GM19468 (cell line): ENCODE measurements at regions not wholly inside any gene's neighbourhood (a gene's known extent, or its start where the extent isn't known, plus 50 kb on each side); places are given as distances from the start of the nearest gene placed in this dataset.

Source experiments
- ATAC-seq: cut with Tn5 transposase; IDR thresholded peaks from one replicate; pipeline ENCODE4 v1.9.1; 2021; ENCODE audit warnings: mild to moderate bottlenecking, moderate library complexity, moderate number of reproducible peaks; ENCODE audit not compliant: unreplicated experiment; ENCODE audit errors: extremely low read depth

DNA sequence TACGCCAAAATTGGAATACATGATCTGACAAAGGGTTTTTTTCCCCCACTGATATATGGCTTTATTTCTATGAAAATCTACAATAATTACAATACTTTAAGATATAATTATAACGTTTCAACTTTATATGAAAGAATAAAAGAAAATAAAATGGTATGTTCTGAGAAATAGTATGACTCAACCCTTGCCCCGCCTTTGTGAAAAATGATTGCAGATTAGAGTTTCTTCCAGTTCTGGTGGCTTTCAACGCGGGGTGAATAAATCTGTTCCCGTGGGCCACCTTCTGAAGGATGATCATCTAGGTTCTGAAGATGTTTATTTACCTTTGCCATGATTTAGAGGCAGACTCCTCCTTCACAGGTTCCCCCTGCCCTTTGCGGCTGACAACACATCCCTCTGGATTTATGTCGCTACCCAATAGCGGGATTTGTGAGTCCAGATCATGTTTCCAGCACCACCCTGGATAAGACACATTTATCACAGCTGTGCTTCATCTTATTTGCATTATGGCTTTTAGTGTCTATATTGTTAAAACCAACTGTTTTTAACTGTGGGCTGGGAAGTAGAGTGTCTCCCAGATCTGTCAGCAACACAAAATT, 607.0 kb upstream of the KIRREL3 start:
- ATAC-seq: no peak

GRCh38 chr11:127601578-127601977, 601.0 kb upstream of the KIRREL3 start:
- no peak for ATAC-seq

DNA sequence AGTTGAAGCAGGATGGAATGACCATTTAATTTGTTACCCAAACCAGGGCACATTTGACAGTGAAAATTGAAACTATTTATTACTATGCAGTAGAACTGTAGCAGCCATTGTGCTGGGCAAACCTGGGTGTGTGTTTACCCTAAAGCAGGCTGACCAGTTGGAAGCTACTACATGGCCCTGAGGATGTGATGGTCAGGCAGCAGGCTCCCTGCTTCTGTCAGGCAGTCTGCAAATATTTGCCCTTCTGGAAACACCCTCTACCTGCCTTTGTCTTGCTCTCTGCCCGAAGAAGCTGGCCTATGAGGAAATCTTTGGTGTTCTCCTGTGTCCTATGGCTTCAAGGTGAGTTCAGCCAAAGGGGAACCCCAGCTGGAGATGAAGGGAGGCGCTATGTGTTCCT, 600.1 kb upstream of the KIRREL3 start:
- no peak for ATAC-seq

GRCh38 chr11:127598476-127598875, 597.9 kb upstream of the KIRREL3 start:
- no peak for ATAC-seq

- no peak for ATAC-seq
Observed at GRCh38 chr11:127596433-127596832, 595.9 kb upstream of the KIRREL3 start.

DNA sequence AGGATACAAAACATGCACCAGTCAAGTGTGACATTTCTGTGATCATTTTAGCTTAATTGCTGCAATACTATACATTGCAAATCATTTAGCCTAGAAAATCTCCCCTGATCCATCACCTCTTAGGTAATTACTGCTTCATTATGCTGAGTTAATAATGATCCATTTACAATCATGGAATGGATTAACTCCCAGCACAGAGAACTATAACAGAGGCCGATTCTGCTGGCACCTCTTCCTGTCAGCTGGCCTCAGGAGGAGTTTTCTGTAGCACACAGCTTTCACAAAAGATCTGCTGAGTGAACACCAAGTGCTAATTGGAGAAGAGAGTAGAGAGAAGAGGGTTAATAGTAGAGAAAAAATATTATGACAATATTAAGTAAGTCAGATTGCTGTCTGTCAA, 591.8 kb upstream of the KIRREL3 start:
- ATAC-seq: no peak

GRCh38 chr11:127590314-127590713, 589.7 kb upstream of the KIRREL3 start:
- ATAC-seq: no peak

GRCh38 chr11:127588431-127588830, 587.9 kb upstream of the KIRREL3 start:
- ATAC-seq: no peak

- no peak for ATAC-seq
Observed at GRCh38 chr11:127587511-127587910, 586.9 kb upstream of the KIRREL3 start.

DNA sequence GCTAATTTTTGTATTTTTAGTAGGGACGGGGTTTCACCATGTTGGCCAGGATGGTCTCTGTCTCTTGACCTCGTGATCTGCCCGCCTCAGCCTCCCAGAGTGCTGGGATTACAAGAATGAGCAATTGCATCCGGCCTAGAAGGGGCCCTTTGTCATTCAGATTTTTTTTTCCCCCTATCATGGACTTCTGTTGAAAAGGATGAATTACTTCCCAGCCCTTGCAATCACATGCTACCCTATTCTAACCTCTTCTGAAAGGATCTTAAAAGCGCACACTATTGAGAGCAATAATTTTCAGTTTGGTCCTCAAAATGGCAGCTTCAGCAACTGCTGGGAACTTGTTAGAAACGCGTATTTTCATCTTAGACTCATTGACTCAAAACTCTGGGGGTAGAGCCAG, 575.6 kb upstream of the KIRREL3 start:
- ATAC-seq: no peak

- no peak for ATAC-seq
Observed at GRCh38 chr11:127574478-127574877, 573.9 kb upstream of the KIRREL3 start.

DNA sequence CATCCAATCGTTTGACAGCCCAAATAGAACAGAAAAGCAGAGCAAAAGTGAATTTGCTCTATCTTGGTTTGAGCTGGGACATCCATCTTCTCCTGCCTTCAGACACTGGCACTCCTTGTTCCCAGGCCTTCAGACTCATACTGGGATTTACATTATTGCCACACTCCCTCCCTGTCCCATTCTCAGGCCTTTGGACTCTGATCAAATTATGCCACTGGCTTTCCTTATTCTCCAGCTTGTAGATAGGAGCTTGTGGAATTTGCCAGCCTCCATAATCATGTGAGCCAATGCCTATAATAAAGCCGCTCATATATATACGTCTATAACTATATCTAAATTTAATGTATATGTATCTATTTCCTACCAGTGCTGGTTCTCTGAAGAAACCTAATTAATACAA, 568.3 kb upstream of the KIRREL3 start:
- ATAC-seq: no peak

GRCh38 chr11:127567237-127567932, 566.8 kb upstream of the KIRREL3 start:
- no peak for ATAC-seq

- no peak for ATAC-seq
Observed at GRCh38 chr11:127564810-127565209, 564.2 kb upstream of the KIRREL3 start.

GRCh38 chr11:127559978-127560377, 559.4 kb upstream of the KIRREL3 start:
- no peak for ATAC-seq

GRCh38 chr11:127552446-127552845, 551.9 kb upstream of the KIRREL3 start:
- no peak for ATAC-seq

DNA sequence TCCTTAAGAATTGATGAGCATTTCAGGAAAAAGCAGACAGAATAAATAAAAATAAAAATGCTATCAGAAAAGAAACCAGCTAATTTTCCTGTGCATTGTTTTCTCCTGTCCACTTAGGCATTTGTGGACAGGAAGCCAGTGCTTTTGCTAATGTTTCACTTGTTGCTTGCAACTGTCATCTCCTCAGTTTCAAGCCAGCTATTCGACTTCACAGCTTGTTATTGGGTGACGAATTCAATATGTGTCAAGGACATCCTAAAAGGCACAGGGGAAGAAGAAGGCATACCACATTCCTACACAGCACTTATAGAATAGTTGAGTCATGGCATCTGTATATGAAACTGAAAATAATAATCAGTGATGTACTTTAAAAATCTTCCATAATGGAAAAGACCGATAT, 530.6 kb upstream of the KIRREL3 start:
- ATAC-seq: no peak

DNA sequence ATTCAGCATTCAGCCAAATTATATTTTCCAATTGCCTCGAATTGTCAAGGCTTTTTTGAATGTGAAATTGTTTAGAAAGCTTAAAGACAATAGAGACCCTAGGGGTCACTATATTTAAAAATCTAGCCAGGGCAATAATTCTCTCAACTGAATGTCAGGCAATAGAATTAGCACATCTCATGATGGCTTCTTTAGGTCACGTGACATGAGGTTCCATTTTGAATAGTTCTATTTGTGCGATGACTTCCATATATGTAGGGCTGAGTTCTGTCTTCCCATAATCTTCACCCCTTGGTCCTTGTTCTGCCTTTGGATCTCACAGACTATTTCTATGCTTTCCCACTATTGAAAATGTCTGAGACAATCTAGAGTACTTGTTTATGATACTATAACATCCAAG, 527.7 kb upstream of the KIRREL3 start:
- ATAC-seq: no peak

- ATAC-seq: no peak
Observed at GRCh38 chr11:127524618-127525017, 524.0 kb upstream of the KIRREL3 start.

DNA sequence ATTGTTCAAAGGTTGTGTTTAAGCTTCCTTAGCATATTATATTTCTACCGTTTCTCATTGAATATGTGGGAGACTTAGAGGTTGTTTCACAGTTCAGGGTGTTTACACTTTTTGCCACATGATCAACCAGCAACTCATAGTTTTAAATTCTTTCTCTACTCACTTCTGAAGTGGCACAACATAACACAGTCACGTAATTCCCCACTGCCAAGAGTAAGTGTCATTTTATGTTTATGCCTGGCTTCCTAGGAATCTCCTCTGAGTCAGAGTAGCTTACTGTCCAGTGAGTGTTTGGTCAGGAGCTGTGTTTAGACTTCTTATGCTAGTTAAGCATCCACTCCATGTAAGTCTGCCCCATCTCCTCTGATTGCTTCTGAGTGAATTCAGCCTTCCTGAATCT, 520.8 kb upstream of the KIRREL3 start:
- no peak for ATAC-seq

GRCh38 chr11:127507851-127508250, 507.3 kb upstream of the KIRREL3 start:
- ATAC-seq: no peak

DNA sequence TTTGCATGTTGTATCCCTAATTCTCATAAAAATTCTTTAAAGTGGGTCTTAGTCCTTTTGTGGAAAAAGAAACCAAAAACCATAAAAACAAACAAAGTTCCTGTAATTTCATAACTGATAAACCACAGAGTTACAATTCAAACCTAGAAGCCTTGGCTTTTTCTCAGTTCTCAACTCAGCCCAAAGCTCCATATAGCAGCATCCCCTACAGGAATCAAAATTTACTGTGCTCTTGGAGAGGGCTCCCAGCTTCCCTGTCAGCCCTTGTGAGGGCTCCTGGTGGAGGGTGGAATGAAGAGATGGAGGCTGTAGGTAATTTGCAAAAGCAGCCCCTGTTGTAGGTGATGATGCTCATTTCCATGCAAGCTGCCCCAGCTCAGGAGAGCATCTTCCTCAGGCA, 506.1 kb upstream of the KIRREL3 start:
- no peak for ATAC-seq
